ENCODE measurements at regions not wholly inside any gene's neighbourhood (a gene's known extent, or its start where the extent isn't known, plus 50 kb on each side); places are given as distances from the start of the nearest gene placed in this dataset.

- no peak for TF ChIP-seq CTCF (IDR thresholded peaks at IDR 0.05)
- TF ChIP-seq POLR2A (IDR thresholded peaks at IDR 0.05): no peak
Measured at GRCh38 chr4:123553279-123553678, 156.7 kb downstream of the SPRY1 start.
